ENCODE measurements at regions not wholly inside any gene's neighbourhood (a gene's known extent, or its start where the extent isn't known, plus 50 kb on each side); places are given as distances from the start of the nearest gene placed in this dataset.

DNA sequence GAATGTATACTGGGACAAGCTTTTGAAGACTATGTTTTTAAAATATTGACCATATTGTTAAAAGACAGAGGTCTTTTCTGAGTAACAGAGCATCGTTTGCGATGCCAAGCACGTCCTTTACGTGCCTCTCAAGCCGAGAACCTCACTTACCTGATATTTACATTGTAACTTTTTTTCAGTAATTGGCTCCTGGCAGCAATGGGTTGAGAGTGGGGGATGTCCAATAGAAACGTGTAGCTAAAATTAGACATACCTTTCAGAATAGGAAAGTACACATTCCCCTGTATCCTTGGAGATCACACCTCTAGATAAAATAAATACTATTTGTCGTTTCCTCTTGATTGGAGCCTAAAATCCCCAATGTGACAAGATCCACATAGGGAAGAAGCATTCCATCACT is 222.2 kb upstream of the RGS6 start:
- DNase-seq (ENCODE audit: low spot score) = no peak
- no TSS peak for BruUV-seq (replicated peaks)
- no peak overlapping the region for H2AFZ ChIP-seq (ENCODE audit: low read length)
- H3K4me1 ChIP-seq (ENCODE audit: insufficient read depth, low read length, poor library complexity, severe bottlenecking) = no peaks in the 10 kb centered on the region
- POLR2A ChIA-PET = no interaction called here
- H4K20me1 ChIP-seq (ENCODE audit: insufficient read depth, low read length) = no peaks in the 10 kb centered on the region
- H3K9me3 ChIP-seq (ENCODE audit: low read length) = no peaks in the 10 kb centered on the region
- intact Hi-C loops (cut with micrococcal nuclease; ENCODE audit: unreplicated experiment) = no loop called here
- H3K79me2 ChIP-seq (ENCODE audit: insufficient read depth, low read depth, low read length) = no peaks in the 10 kb centered on the region
- TF ChIP-seq, protein P1, sequence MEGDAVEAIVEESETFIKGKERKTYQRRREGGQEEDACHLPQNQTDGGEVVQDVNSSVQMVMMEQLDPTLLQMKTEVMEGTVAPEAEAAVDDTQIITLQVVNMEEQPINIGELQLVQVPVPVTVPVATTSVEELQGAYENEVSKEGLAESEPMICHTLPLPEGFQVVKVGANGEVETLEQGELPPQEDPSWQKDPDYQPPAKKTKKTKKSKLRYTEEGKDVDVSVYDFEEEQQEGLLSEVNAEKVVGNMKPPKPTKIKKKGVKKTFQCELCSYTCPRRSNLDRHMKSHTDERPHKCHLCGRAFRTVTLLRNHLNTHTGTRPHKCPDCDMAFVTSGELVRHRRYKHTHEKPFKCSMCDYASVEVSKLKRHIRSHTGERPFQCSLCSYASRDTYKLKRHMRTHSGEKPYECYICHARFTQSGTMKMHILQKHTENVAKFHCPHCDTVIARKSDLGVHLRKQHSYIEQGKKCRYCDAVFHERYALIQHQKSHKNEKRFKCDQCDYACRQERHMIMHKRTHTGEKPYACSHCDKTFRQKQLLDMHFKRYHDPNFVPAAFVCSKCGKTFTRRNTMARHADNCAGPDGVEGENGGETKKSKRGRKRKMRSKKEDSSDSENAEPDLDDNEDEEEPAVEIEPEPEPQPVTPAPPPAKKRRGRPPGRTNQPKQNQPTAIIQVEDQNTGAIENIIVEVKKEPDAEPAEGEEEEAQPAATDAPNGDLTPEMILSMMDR (conservative IDR thresholded peaks at IDR 0.05; ENCODE audit: low read length) = no peak
- TF ChIP-seq EZH2phosphoT487 (IDR thresholded peaks at IDR 0.05; ENCODE audit: borderline replicate concordance, low read depth, low read length) = no peak
- H3K4me3 ChIP-seq (ENCODE audit: low read depth, low read length, poor library complexity, severe bottlenecking) = no peak overlapping the region
- H3K9me2 ChIP-seq (ENCODE audit: insufficient read depth, low read length) = no peaks in the 10 kb centered on the region
- H3K36me3 ChIP-seq (ENCODE audit: insufficient read depth, low read length) = peaks cover 38% of the 10 kb centered on the region
- no peak overlapping the region for H3K4me2 ChIP-seq (ENCODE audit: low read length)
- no peak overlapping the region for H3K27ac ChIP-seq (ENCODE audit: low read depth, low read length, poor library complexity, severe bottlenecking)
- CTCF ChIA-PET (ENCODE audit: unreplicated experiment) = no interaction called here

DNA sequence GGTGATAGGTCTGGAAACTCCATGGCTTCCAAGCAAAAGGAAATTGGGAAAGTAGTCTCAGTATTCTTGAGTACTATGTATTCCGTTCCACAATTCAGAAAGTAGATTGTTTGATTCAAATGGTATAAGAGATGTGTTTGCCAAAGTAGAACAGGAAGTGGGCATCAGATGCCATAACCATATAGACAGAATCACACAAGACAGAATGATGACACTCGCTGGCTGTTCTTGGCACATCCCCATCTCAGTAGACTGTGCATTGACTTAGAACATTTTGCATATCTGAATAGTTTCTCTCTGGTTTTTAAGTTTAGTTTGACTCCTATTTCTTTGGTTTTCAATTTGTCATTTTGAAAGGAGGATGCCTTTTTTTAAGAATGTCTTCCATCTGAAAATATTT is 221.1 kb upstream of the RGS6 start:
- TF ChIP-seq EZH2phosphoT487 (IDR thresholded peaks at IDR 0.05; ENCODE audit: borderline replicate concordance, low read depth, low read length) = no peak
- TF ChIP-seq, protein P1 (conservative IDR thresholded peaks at IDR 0.05; ENCODE audit: low read length) = no peak
- Histone ChIP-seq H3K4me3 (ENCODE audit: low read depth, low read length, poor library complexity, severe bottlenecking) (no peak overlapping the region), H3K36me3 (ENCODE audit: insufficient read depth, low read length) (peaks cover 31% of the 10 kb centered on the region), H3K9me2 (ENCODE audit: insufficient read depth, low read length) (no peaks in the 10 kb centered on the region), H4K20me1 (ENCODE audit: insufficient read depth, low read length) (no peaks in the 10 kb centered on the region), H3K4me1 (ENCODE audit: insufficient read depth, low read length, poor library complexity, severe bottlenecking) (no peaks in the 10 kb centered on the region), H2AFZ (ENCODE audit: low read length) (no peak overlapping the region), H3K27ac (ENCODE audit: low read depth, low read length, poor library complexity, severe bottlenecking) (no peak overlapping the region), H3K9me3 (ENCODE audit: low read length) (no peaks in the 10 kb centered on the region), H3K79me2 (ENCODE audit: insufficient read depth, low read depth, low read length) (no peaks in the 10 kb centered on the region), H3K4me2 (ENCODE audit: low read length) (no peak overlapping the region)
- intact Hi-C loops (cut with micrococcal nuclease; ENCODE audit: unreplicated experiment) = no loop called here
- DNase-seq (ENCODE audit: low spot score) = no peak
- ChIA-PET POLR2A (interaction anchor here (0.6 kb wide), 1 partner anchor 11 kb away, joined by 8 read pairs; no protein-coding TSS in a partner anchor), CTCF (ENCODE audit: unreplicated experiment) (no interaction called here)
- BruUV-seq (replicated peaks) = no TSS peak

DNA sequence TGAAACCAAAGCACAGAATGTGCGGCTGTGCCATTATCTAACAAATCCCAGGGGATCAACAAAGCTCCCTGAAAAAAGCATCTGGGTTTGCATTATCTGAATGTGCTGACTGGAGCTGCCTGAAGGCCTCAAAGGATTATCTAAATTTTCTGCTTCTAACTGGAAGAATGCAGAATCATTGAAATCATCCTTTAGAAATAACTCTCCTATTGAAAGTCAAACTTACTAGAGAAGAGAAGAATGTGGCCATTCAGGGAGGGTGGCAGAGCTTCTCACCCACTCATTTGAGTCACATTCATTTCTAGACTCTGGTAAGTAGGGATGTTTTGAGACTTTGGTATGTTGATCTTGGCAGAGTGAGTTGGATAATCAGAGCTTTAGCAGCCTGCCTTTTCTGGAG is 220.6 kb upstream of the RGS6 start:
- Histone ChIP-seq H4K20me1 (ENCODE audit: insufficient read depth, low read length) (no peaks in the 10 kb centered on the region), H3K9me2 (ENCODE audit: insufficient read depth, low read length) (no peaks in the 10 kb centered on the region), H2AFZ (ENCODE audit: low read length) (no peak overlapping the region), H3K9me3 (ENCODE audit: low read length) (no peaks in the 10 kb centered on the region), H3K4me2 (ENCODE audit: low read length) (no peak overlapping the region), H3K36me3 (ENCODE audit: insufficient read depth, low read length) (peaks cover 35% of the 10 kb centered on the region), H3K79me2 (ENCODE audit: insufficient read depth, low read depth, low read length) (no peaks in the 10 kb centered on the region), H3K4me3 (ENCODE audit: low read depth, low read length, poor library complexity, severe bottlenecking) (no peak overlapping the region), H3K27ac (ENCODE audit: low read depth, low read length, poor library complexity, severe bottlenecking) (no peak overlapping the region), H3K4me1 (ENCODE audit: insufficient read depth, low read length, poor library complexity, severe bottlenecking) (no peaks in the 10 kb centered on the region)
- DNase-seq (ENCODE audit: low spot score) = no peak
- intact Hi-C loops (cut with micrococcal nuclease; ENCODE audit: unreplicated experiment) = no loop called here
- ChIA-PET POLR2A (interaction anchor here (0.6 kb wide), 1 partner anchor 11 kb away, joined by 8 read pairs; no protein-coding TSS in a partner anchor), CTCF (ENCODE audit: unreplicated experiment) (no interaction called here)
- no TSS peak for BruUV-seq (replicated peaks)
- TF ChIP-seq, protein P1 (conservative IDR thresholded peaks at IDR 0.05; ENCODE audit: low read length) = no peak
